Liver (tissue), 7 donors: ENCODE measurements at regions not wholly inside any gene's neighbourhood (a gene's known extent, or its start where the extent isn't known, plus 50 kb on each side); places are given as distances from the start of the nearest gene placed in this dataset.
A peak's percentile ranks its signal among the peaks of the same experiment; 100 is the strongest.

Experiments used
- DNase-seq: peaks from one replicate; pipeline ENCODE4 v3.0.0-alpha.2; 2017; ENCODE audit warnings: low spot score
- H3K27ac ChIP-seq, 2 donors: one replicate each; pipeline ENCODE4 v1.7.0; 2013; ENCODE audit warnings: inconsistent platforms in 2 of 2, low read length in 2 of 2, control low read depth in 1 of 2, low read depth in 1 of 2, mild to moderate bottlenecking in 1 of 2
- H3K27me3 ChIP-seq, 4 donors: one replicate each; pipeline versions ENCODE4 v1.6.1 to v1.7.0; 2013; ENCODE audit warnings: low read length in 3 of 4, inconsistent platforms in 1 of 4, mild to moderate bottlenecking in 1 of 4, moderate library complexity in 1 of 4; ENCODE audit not compliant: control insufficient read depth in 4 of 4, insufficient read depth in 4 of 4
- H3K36me3 ChIP-seq, 4 donors: one replicate each; pipeline versions ENCODE4 v1.6.1 to v1.7.0; 2013; ENCODE audit warnings: low read length in 3 of 4, mild to moderate bottlenecking in 3 of 4, low read depth in 1 of 4, moderate library complexity in 1 of 4; ENCODE audit not compliant: control insufficient read depth in 4 of 4, insufficient read depth in 3 of 4
- H3K4me1 ChIP-seq, 4 donors: one replicate each; pipeline versions ENCODE4 v1.6.1 to v1.7.0; 2013; ENCODE audit warnings: low read length in 3 of 4, mild to moderate bottlenecking in 3 of 4, moderate library complexity in 1 of 4; ENCODE audit not compliant: control insufficient read depth in 4 of 4, insufficient read depth in 4 of 4
- H3K4me3 ChIP-seq, 3 donors: one replicate each; pipeline versions ENCODE4 v1.6.1 to v1.7.0; 2013; ENCODE audit warnings: low read length in 3 of 3, control low read depth in 1 of 3, low read depth in 1 of 3, mild to moderate bottlenecking in 1 of 3
- H3K9ac ChIP-seq, 2 donors: one replicate each; pipeline ENCODE4 v1.7.0; 2013; ENCODE audit warnings: low read length in 2 of 2, mild to moderate bottlenecking in 2 of 2, moderate library complexity in 2 of 2, control low read depth in 1 of 2, low read depth in 1 of 2
- H3K9me3 ChIP-seq, 4 donors: one replicate each; pipeline versions ENCODE4 v1.6.1 to v1.7.0; 2013; ENCODE audit warnings: low read length in 3 of 4; ENCODE audit not compliant: control insufficient read depth in 4 of 4
- EGR1 ChIP-seq, 2 donors: IDR thresholded peaks; 2 replicates each; pipeline ENCODE4 v1.6.1; 2016 to 2018; ENCODE audit warnings: antibody characterized with exemption in 2 of 2, low read depth in 2 of 2
- FOXA1 ChIP-seq: IDR thresholded peaks from 2 replicates; pipeline ENCODE4 v1.6.1; 2016; ENCODE audit warnings: antibody characterized with exemption
- GABPA ChIP-seq, 2 donors: IDR thresholded peaks in 1 of 2; conservative IDR thresholded peaks in 1 of 2; 2 replicates each; pipeline ENCODE4 v1.6.1; 2016; ENCODE audit warnings: antibody characterized with exemption in 2 of 2, mild to moderate bottlenecking in 1 of 2, moderate library complexity in 1 of 2
- HNF4A ChIP-seq, 2 donors: conservative IDR thresholded peaks; 2 replicates each; pipeline ENCODE4 v1.6.1; 2016; ENCODE audit warnings: antibody characterized with exemption in 2 of 2, mild to moderate bottlenecking in 2 of 2
- HNF4G ChIP-seq: IDR thresholded peaks from 2 replicates; pipeline ENCODE4 v1.6.1; 2016; ENCODE audit warnings: antibody characterized with exemption
- MAX ChIP-seq: IDR thresholded peaks from 2 replicates; pipeline ENCODE4 v1.6.1; 2016; ENCODE audit warnings: antibody characterized with exemption
- NR2F2 ChIP-seq: IDR thresholded peaks from 2 replicates; pipeline ENCODE4 v1.6.1; 2016; ENCODE audit warnings: antibody characterized with exemption
- RAD21 ChIP-seq, 2 donors: IDR thresholded peaks; 2 replicates each; pipeline ENCODE4 v1.6.1; 2016; ENCODE audit warnings: antibody characterized with exemption in 2 of 2, mild to moderate bottlenecking in 2 of 2
- REST ChIP-seq: IDR thresholded peaks from 2 replicates; pipeline ENCODE4 v1.6.1; 2016; ENCODE audit warnings: antibody characterized with exemption, mild to moderate bottlenecking
- RXRA ChIP-seq, 2 donors: IDR thresholded peaks; 2 replicates each; pipeline ENCODE4 v1.6.1; 2017 to 2018; ENCODE audit warnings: antibody characterized with exemption in 2 of 2, mild to moderate bottlenecking in 1 of 2
- SP1 ChIP-seq: IDR thresholded peaks from 2 replicates; pipeline ENCODE4 v1.6.1; 2018; ENCODE audit warnings: antibody characterized with exemption, mild to moderate bottlenecking
- TAF1 ChIP-seq: conservative IDR thresholded peaks from 2 replicates; pipeline ENCODE4 v1.6.1; 2016; ENCODE audit warnings: antibody characterized with exemption, mild to moderate bottlenecking
- YY1 ChIP-seq: IDR thresholded peaks from 2 replicates; pipeline ENCODE4 v1.6.1; 2016; ENCODE audit warnings: antibody characterized with exemption, mild to moderate bottlenecking
- WGBS: extraction: QIAGEN DNeasy Blood & Tissue Kit; methylation state at CpG from one replicate; pipeline ENCODE4 v1.1.7; 2013; 5-methylcytosine and 5-hydroxymethylcytosine counted together
- donor health status: healthy.
- donor health status: healthy.
- donor health status: healthy.
- donor health status: healthy.

GRCh38 chr1:101112051-101112780 lies 86.6 kb upstream of the DPH5 start:
- DNase-seq, result no peak
- Histone ChIP-seq H3K27me3 (no peaks in the 10 kb centered on the region), H3K9me3 (no peaks in the 10 kb centered on the region), H3K4me3 (no peak overlapping the region), H3K4me1 (peaks cover 1 to 22% (median 11%) of the 10 kb centered on the region in 4 donors), H3K9ac (no peak overlapping the region), H3K36me3 (no peaks in the 10 kb centered on the region), H3K27ac (no peak overlapping the region)
- peak; percentile 10 for TF ChIP-seq SP1
- TF ChIP-seq NR2F2, result no peak
- no peak for TF ChIP-seq FOXA1
- peak in 1 of 2 donors; percentile 27 for TF ChIP-seq GABPA (IDR thresholded peaks at IDR 0.05 in 1 of 2, conservative IDR thresholded peaks at IDR 0.05 in 1 of 2)
- TF ChIP-seq MAX, result peak; percentile 15
- no peak for TF ChIP-seq YY1
- TF ChIP-seq REST, result no peak
- WGBS, result 65% methylated on average over 6 of the region's 6 CpGs

- Histone ChIP-seq H3K27me3 (no peaks in the 10 kb centered on the region), H3K4me1 (peaks cover 1 to 25% (median 11%) of the 10 kb centered on the region in 4 donors), H3K27ac (no peak overlapping the region), H3K9me3 (no peaks in the 10 kb centered on the region), H3K4me3 (no peak overlapping the region), H3K36me3 (no peaks in the 10 kb centered on the region), H3K9ac (no peak overlapping the region)
- 85% methylated on average over 1 of the region's 1 CpG for WGBS
- TF ChIP-seq RXRA (IDR thresholded peaks at IDR 0.05) (no peak), TAF1 (no peak), MAX (no peak), EGR1 (IDR thresholded peaks at IDR 0.05; ENCODE audit: low read depth in 2 of 2) (no peak), HNF4A (conservative IDR thresholded peaks at IDR 0.05) (no peak), REST (no peak), NR2F2 (no peak), HNF4G (no peak), RAD21 (IDR thresholded peaks at IDR 0.05) (no peak)
- no peak for DNase-seq
Measured at GRCh38 chr1:101111461-101111860, 85.9 kb upstream of the DPH5 start.
